SU-DHL-6 (cell line): ENCODE measurements at regions not wholly inside any gene's neighbourhood (a gene's known extent, or its start where the extent isn't known, plus 50 kb on each side); places are given as distances from the start of the nearest gene placed in this dataset.

Experiments
- H2AFZ ChIP-seq: fragments of 200-600 bp; sonication (generic); 2 replicates; pipeline ENCODE4 v1.6.1; 2014; ENCODE audit warnings: low read depth, mild to moderate bottlenecking, moderate library complexity, mixed read lengths, antibody characterized with exemption, low read length; ENCODE audit not compliant: severe bottlenecking
- H3F3A ChIP-seq: fragments of 200-600 bp; shearing (Covaris generic); 2 replicates; pipeline ENCODE4 v1.6.0; 2016; ENCODE audit warnings: antibody characterized with exemption, mild to moderate bottlenecking; ENCODE audit not compliant: insufficient read depth
- H3K27ac ChIP-seq: fragments of 200-600 bp; sonication (generic); 2 replicates; pipeline ENCODE4 v1.5.1; 2016; ENCODE audit warnings: low read depth, mild to moderate bottlenecking, low read length, moderate library complexity, mixed read lengths
- H3K27me3 ChIP-seq: fragments of 200-600 bp; sonication (generic), shearing (Covaris generic); 2 replicates; pipeline ENCODE4 v1.6.0; 2014; ENCODE audit warnings: mild to moderate bottlenecking, low read length
- H3K36me3 ChIP-seq: fragments of 200-600 bp; sonication (generic); 2 replicates; pipeline ENCODE4 v1.6.1; 2014; ENCODE audit warnings: mild to moderate bottlenecking, low read length, mixed read lengths
- H3K4me2 ChIP-seq: fragments of 300-600, 200-600 bp; shearing (Covaris generic), sonication (generic); 2 replicates; pipeline ENCODE4 v1.6.0; 2014; ENCODE audit warnings: low read length, low read depth, mild to moderate bottlenecking; ENCODE audit not compliant: poor library complexity, severe bottlenecking
- H3K4me3 ChIP-seq: fragments of 200-600 bp; sonication (generic); 2 replicates; pipeline ENCODE4 v1.5.1; 2014; ENCODE audit warnings: antibody characterized with exemption, low read length, mild to moderate bottlenecking, mixed read lengths; ENCODE audit not compliant: insufficient read depth, poor library complexity, severe bottlenecking
- H3K79me2 ChIP-seq: fragments of 200-600 bp; sonication (generic); 2 replicates; pipeline ENCODE4 v1.6.1; 2014; ENCODE audit warnings: mild to moderate bottlenecking, low read length, moderate library complexity; ENCODE audit not compliant: insufficient read depth
- H3K9ac ChIP-seq: fragments of 200-600 bp; sonication (generic); 2 replicates; pipeline ENCODE4 v1.7.0; 2014; ENCODE audit warnings: mild to moderate bottlenecking, low read length
- H3K9me2 ChIP-seq: fragments of 200-600 bp; sonication (generic); replicated peaks from 2 replicates; pipeline ENCODE4 v1.6.1; 2014; ENCODE audit warnings: low read length; ENCODE audit not compliant: insufficient read depth
- H3K9me3 ChIP-seq: fragments of 200-600 bp; sonication (generic); 2 replicates; pipeline ENCODE4 v1.6.1; 2014; ENCODE audit warnings: low read length, mixed read lengths; ENCODE audit not compliant: insufficient read depth
- H4K20me1 ChIP-seq: fragments of 200-600 bp; sonication (generic); 2 replicates; pipeline ENCODE4 v1.6.1; 2014; ENCODE audit warnings: low read depth, mild to moderate bottlenecking, antibody characterized with exemption, low read length, moderate library complexity, mixed read lengths
- EZH2phosphoT487 ChIP-seq: fragments of 200-600 bp; sonication (generic), shearing (Covaris generic); conservative IDR thresholded peaks from 2 replicates; pipeline ENCODE4 v1.6.1; 2018; ENCODE audit warnings: mild to moderate bottlenecking, antibody characterized with exemption, low read length, moderate library complexity, mixed read lengths
- TF ChIP-seq, protein P1 (sequence below): fragments of 200-600 bp; sonication (generic); IDR thresholded peaks from one replicate; pipeline ENCODE4 v1.5.1; 2017; ENCODE audit warnings: antibody characterized with exemption, mild to moderate bottlenecking, low read length, moderate library complexity; ENCODE audit not compliant: insufficient read depth, poor library complexity, severe bottlenecking

DNA sequence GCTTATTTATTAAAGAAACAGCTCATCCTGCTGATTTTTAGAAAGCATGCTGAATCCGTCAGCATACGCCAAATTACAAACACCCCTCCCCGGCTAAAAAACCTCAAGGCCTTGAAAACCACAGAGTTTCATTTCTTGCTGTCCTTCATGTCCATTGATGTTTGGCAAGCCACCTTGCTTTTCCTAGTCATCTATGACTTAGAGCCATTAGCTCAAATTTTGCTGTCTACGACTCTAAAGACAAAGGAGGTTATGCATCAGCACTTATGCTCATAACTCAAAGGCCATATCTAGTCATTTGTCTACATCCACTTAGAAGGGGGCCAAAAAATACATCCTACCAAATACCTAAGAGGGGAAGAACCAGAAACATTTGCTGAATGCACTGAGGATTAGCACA is 925.1 kb downstream of the PCDH7 start:
- Histone ChIP-seq H2AFZ (no peak overlapping the region), H3K9ac (no peak overlapping the region), H3K4me3 (no peak overlapping the region), H3K27ac (no peak overlapping the region), H3K79me2 (no peaks in the 10 kb centered on the region), H3F3A (no peaks in the 10 kb centered on the region), H3K9me3 (no peaks in the 10 kb centered on the region), H3K4me2 (no peak overlapping the region), H3K27me3 (no peaks in the 10 kb centered on the region), H3K36me3 (no peaks in the 10 kb centered on the region), H3K9me2 (no peaks in the 10 kb centered on the region), H4K20me1 (no peaks in the 10 kb centered on the region)
- TF ChIP-seq EZH2phosphoT487, result no peak
- TF ChIP-seq, protein P1, sequence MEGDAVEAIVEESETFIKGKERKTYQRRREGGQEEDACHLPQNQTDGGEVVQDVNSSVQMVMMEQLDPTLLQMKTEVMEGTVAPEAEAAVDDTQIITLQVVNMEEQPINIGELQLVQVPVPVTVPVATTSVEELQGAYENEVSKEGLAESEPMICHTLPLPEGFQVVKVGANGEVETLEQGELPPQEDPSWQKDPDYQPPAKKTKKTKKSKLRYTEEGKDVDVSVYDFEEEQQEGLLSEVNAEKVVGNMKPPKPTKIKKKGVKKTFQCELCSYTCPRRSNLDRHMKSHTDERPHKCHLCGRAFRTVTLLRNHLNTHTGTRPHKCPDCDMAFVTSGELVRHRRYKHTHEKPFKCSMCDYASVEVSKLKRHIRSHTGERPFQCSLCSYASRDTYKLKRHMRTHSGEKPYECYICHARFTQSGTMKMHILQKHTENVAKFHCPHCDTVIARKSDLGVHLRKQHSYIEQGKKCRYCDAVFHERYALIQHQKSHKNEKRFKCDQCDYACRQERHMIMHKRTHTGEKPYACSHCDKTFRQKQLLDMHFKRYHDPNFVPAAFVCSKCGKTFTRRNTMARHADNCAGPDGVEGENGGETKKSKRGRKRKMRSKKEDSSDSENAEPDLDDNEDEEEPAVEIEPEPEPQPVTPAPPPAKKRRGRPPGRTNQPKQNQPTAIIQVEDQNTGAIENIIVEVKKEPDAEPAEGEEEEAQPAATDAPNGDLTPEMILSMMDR, result no peak

DNA sequence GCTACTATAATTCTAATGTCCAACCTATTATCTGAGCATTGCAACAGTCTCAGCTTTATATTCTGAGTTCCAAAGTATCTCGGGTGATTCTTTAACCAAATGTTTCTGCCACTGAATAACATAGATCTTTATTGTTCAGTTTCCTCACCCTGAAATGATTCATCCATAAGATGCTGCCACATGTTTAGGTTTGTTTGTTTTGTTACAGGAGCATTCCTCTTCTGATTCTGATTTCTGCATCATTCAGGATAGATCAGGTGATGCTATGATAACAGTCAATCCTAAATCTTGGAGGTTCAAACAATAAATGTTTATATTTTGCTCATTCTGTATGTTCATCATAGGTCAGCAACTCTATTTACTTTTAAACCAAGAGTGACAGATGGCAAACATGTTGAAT is 927.6 kb downstream of the PCDH7 start:
- H3K9me2 ChIP-seq, result no peaks in the 10 kb centered on the region
- H3K9me3 ChIP-seq, result 0 out of 2 replicates have a peak, but pooled peaks cover 6% of the 10 kb centered on the region
- no peak overlapping the region for H2AFZ ChIP-seq
- no peaks in the 10 kb centered on the region for H3K36me3 ChIP-seq
- no peak overlapping the region for H3K27ac ChIP-seq
- H3F3A ChIP-seq, result no peaks in the 10 kb centered on the region
- no peak overlapping the region for H3K4me3 ChIP-seq
- H3K4me2 ChIP-seq, result no peak overlapping the region
- H3K9ac ChIP-seq, result no peak overlapping the region
- TF ChIP-seq, protein P1, result no peak
- no peak for TF ChIP-seq EZH2phosphoT487
- H3K79me2 ChIP-seq, result no peaks in the 10 kb centered on the region
- H3K27me3 ChIP-seq, result no peaks in the 10 kb centered on the region
- no peaks in the 10 kb centered on the region for H4K20me1 ChIP-seq

DNA sequence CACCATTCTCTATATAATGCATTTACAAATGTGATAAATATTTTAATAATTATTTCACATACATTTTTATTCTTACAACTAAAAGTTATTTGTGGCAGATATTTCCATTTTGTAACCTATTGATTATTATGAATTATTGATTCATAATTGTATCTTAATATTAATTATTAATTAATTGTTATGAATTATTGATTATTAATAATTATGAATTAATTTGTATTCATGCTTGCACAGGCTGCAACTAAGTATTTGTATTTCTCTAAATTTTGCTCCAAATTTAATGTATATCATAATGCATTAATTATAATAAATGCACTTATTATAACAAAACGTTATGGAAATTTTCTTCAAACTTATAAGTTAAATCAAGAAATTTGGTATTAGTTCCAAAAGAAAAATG is 929.7 kb downstream of the PCDH7 start:
- Histone ChIP-seq H3K79me2 (no peaks in the 10 kb centered on the region), H3K36me3 (peaks cover 4% of the 10 kb centered on the region; the same call in 1 of the 2 replicates), H3K27me3 (no peaks in the 10 kb centered on the region), H4K20me1 (no peaks in the 10 kb centered on the region), H3K27ac (no peak overlapping the region), H3F3A (no peaks in the 10 kb centered on the region), H3K4me3 (no peak overlapping the region), H3K4me2 (no peak overlapping the region), H2AFZ (no peak overlapping the region), H3K9ac (no peak overlapping the region), H3K9me3 (0 out of 2 replicates have a peak, but pooled peaks cover 8% of the 10 kb centered on the region), H3K9me2 (no peaks in the 10 kb centered on the region)
- TF ChIP-seq, protein P1, result no peak
- TF ChIP-seq EZH2phosphoT487, result no peak
